Pulmonary artery endothelial cell (primary cell): ENCODE measurements at regions not wholly inside any gene's neighbourhood (a gene's known extent, or its start where the extent isn't known, plus 50 kb on each side); places are given as distances from the start of the nearest gene placed in this dataset.
"Not testable (repeated sequence)": the region's sequence is repeated elsewhere in the genome, so short reads cannot be mapped to it uniquely, and the experiment has no call there.

Source experiments
- DNase-seq: peaks from one replicate; pipeline ENCODE4 v3.0.0-alpha.2; 2011; ENCODE audit warnings: low read depth, low spot score

DNA sequence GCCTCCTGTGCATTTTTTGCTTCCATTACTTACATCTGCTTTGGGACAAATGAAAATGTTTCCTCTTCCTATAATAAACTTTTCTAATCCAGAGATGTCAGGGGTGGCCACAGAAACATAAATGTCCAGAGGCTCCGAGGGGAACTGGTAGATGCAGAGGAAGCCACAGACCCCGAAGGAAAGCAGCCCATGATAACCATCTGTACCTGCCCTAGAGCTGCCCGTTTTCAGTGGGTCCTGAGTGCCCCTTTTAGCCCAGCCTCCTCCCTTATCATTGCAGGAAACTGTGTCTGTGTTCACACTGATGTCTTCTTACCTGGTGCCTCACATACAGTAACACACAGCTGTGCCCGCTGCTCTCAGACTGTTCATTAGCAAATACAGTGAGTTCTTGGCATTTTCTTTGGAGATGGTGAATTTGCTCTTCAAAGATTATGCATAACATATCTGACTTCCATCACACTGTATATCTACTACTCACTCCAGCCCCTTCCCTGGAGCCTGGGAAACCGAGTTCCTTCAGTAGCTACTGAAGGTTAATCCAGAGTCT lies 817.8 kb downstream of the TMEM121 start:
- DNase-seq, result not testable (repeated sequence)

DNA sequence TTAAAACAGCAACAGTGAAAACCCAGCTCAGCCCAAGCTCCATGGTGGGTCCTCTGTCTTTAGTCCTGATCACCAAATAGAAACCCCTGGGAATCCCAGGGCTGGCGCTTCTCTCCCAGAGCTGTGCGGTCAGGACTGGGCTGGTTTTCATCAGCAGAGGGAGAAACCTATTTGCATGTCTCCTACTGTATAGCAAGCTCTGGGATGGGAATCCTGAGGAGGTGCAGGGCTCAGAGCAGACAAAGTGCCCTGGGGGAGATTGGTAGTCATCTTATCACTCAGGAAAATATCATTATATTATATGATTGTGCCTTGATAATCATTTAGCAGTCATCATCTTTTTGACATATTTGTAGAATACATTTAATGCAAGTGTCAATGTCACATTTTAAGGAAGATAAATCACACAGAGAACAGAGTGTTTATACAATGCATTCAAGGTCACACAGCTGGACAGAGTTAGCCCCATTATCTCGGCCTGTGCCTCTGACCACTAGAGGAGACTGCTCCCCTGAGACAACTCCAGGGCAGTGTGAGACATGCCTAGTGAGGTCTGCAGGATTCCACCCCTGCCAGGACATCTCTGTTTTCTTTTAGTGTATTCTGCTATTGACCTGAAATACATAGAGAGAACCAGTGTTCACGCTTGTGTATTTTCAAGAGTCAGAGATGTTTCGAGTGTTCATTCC lies 818.6 kb downstream of the TMEM121 start:
- DNase-seq, result not testable (repeated sequence)

DNA sequence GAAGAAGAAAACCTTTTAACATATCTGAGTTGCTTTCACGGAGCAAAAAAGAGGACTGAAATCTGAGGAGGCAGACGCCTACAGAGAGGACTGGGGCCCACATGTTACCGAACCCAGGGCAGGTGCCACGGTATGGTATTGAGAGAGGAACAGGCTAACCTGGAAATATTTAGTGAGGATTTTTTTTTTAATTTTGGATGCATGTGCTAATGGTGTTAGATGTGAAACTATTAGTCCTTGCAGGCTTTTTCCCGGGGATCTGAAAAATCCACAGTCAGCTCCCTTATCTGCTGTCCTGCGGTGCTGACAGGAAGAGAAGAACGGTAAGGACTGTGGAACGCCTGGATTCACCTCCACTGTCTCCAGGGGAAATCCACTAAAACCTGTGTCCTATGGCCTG lies 819.7 kb downstream of the TMEM121 start:
- DNase-seq, result no peak

DNA sequence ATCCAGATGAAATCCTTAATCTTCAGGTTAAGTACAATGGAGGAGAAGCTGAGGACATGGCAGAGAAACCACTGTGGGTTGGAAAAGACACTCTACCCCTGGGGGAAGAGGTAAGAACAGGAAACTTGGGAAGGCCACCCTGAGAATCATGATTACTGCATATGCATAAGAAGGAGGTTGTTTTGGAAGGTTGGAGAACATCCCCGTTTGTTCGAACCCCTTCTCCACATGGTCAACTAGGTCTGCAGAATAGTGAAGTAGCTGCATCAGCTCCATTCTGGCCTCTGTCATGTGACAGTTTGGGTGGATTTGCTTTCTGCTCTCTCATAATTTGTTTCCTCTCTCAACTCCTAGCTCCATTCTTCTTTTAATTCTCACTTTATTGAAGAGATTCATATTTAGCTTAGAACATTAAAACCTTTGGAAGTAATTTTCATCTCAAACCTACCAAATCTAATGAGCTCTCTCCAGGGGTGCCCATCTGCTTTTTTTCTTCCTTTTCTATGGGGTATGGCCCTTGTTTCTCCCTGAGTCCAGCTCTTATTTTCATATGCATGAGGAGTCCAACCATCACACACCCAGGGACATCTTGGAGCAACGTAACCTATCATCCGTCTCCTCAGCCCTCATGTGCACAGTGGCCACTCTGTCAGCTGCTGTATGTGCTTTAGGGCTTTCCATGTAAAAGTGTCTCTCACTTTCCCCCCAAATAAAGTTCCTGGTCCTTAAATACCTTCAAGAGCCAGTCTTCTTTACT lies 820.3 kb downstream of the TMEM121 start:
- no peak for DNase-seq

DNA sequence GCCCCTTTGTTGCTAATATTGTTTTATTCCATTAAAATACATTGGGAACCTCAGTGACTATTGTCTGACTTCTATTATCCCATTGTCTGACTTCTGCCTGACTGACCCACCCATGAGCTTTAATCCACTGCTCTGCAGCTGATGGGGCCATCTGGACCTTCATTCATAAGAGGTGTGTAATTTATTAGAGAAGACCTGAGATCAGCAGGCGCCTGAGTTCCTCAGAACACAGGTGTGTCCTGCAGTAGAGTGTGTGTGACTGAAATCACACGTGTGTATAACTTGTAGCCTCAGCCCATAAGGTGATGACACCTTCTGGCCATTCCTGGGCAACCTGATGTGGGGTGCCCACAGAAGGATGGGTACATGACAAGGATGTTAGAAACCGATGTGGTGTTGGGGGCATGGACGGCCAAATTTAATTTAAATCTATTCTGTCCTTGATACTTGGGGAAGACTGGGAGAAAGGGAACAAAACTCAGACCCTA lies 821.0 kb downstream of the TMEM121 start:
- no peak for DNase-seq

DNA sequence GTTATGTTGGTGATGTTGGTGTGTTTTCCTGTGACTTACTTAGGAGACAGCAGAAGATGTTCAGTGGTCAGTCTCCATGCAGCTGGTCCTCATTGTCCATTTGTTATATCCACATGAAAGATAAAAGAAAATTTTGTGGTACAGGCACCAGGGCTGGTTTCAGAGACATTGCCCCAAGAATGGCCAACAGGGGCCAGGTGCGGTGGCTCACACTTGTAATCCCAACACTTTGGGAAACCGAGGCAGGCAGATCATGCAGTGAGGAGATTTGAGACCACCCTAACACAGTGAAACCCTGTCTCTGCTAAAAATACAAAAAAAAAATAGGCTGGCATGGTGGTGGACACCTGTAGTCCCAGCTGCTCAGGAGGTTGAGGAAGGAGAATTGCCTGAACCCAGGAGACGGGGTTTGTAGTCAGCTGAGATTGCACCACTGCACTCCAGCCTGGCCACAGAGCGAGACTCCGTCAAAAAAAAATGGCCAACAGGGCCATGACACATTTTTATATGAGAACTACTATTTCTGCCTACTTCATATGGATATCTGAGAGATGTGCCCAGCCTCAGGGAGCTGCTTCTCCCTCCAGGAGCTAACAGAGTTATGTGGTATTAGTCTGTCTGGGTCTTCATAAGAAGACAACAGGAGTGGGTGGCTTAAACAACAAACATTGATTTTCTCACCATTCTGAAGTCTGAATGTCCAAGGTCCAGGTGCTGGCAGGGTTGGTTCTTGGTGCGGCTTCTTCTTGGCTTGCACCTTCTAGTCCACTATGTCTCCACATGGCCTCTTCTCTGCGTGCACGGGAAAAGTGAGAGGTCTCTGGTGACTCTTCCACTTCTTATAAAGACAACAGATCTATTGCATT lies 821.7 kb downstream of the TMEM121 start:
- no peak for DNase-seq

DNA sequence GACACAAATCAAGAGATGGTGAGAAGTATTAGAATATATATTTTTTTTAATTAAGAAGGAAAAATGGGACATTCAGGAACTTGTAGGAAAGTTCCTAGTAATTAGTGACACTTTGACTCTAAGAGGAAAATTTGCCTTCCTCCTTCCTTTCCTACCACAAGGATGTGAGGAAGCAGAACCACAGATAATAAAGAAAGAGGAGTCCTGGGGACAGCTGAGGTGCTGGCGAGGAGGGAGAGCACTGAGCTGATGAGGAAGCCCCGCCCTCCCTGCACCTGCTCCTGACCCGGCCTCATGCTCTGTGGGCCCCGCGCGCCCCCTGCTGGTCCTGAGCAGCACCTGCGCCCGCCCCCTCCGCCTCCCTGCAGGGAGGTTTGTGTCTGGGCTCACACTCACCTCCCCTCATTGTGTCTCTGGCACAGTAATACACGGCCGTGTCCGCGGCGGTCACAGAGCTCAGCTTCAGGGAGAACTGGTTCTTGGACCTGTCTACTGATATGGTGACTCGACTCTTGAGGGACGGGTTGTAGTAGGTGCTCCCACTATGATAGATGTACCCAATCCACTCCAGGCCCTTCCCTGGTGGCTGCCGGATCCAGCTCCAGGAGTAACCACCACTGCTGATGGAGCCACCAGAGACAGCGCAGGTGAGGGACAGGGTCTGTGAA lies 822.6 kb downstream of the TMEM121 start:
- not testable (repeated sequence) for DNase-seq

DNA sequence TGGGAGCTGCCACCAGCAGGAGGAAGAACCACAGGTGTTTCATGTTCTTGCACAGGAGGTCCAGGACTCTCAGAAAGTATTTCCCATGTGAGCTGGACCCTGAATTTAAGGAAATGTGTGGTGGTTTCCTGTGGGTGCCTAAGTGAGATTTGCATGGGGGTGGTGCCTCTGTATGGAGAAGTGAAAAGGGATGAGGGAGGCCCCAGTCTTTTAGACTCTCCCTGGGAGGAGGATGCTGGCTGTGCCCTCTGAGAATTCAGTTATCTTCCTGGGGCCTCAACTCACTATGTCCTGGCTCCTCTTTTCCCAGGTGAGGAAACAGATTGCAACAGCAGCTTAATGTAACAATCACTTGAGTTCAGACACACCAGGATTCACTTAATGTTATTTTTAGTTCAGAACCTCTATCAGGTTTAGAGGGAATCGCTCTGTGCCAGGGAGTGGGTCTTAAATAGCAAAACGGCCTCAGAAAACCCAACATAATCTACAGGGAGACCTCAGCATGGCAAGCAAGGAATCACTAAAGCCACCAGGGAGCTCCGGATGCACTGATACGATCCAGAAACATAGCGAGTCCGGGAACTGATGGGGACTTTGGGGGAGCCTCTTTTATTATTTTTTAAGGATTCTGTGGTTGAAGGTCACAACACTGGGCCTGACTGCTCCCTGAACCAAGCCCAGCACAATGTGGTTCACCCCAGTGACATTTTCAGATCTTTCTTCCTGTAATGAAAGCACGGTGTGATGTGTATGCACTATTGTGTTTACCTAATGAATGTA lies 823.5 kb downstream of the TMEM121 start:
- DNase-seq, result not testable (repeated sequence)

DNA sequence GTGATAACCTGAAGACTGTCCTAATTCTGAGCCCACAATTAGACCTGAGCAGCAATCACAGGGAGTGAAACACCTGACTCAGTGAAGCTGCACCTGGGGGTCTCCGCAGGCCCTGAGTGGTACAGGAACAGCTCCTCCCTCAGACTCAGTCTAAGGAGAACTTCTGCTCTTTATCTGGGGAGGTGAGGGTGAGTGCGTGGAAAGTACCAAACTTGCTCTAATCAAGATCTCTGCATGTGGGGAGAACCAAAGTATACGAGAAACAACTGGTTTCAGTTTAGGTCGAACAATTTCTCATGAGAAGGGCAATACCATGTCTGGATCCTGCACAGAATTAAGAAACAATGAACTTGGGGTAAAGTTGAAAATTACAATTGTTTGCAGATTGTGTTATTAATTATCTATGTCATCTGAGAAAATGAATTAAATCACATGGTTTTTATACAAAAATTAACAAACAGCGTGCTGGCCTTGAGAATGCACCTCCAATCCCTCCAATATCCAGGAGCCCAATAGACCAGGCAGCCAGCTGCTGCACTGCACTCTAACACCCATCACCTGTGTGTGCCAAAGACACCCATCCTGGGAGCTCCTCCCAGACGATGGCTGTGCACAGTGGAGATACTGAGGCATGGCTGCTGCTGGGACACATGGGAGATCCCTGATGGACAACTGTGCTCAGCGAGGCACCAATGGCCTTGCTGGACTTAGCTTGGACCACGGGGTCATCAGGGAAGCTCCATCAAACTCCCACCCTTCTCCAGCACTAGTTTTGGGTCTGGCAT lies 828.8 kb downstream of the TMEM121 start:
- not testable (repeated sequence) for DNase-seq

DNA sequence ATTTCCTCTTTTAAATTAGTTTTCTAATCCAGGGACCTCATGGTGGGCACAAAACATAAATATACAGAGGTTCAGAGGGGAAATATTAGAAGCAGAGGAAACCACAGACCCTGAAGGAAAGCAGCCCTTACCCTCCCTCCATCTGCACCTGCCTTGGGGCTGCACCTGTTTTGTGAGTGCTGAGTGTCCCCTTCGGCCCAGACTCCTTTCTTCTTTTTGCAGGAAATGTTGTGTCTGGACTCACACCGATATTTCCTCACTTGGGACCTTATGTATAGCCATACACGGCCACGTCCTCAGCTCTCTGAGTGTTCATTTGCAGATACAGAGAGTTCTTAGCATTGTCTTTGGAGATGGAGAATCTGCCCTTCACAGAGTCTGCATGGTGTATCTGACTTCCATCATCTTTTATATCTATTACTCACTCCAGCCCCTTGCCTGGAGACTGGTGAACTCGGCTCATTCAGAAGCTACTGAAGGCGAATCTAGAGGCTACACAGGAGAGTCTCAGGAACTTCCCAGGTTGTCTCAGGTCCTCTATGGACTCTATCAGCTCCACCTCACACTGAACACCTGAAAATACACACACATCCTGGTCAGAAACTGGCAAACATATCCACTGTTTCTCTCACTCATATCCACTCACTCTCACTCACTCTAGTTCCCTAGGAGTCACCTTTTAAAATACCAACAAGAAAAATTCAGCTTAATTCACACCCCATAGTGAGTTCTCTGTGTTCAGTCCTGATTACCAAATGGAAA lies 829.7 kb downstream of the TMEM121 start:
- not testable (repeated sequence) for DNase-seq

DNA sequence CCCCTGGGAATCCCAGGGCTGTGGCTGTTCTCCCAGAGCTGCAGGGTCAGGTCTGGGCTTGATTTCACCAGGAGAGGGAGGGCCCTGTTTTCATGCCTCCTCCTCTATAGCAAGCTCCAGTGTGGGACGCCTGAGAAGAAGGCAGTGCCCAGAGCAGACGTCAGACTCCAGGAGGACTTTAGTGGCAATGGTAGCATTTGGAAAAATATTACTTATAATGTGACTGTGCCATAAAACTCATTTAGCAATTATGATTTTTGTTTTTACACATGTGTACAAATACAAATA lies 830.2 kb downstream of the TMEM121 start:
- DNase-seq, result not testable (repeated sequence)

DNA sequence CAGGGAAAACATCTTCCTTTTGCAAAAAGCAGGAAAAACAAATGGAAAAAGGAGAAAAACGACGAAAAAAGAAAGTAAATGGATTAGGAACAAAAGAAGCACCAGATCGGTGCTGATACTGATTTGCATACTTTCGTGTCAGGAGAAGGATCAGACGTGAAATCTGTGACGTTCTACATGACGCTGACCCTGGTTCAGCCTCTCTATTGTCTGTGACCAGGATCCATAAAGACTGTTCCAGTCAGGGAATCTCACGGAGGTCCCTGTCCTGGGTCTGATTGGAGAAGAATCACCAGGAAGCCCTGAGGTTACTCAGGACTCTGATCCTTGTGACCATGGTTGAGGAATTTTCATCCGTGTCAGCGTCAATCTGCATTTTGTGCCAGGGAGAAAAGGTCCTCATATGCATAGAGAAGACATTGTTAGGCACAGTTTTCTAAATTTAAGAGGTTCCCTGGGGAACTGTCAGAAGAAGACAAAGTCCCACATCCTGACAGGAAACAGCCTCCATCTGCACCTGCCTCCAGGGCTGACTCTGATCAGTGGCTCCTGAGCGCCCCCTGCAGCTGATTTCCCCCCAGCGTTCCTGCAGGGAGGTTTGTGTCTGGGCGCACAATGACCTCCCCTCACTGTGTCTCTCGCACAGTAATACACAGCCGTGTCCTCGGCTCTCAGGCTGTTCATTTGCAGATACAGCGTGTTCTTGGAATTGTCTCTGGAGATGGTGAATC lies 832.9 kb downstream of the TMEM121 start:
- not testable (repeated sequence) for DNase-seq

DNA sequence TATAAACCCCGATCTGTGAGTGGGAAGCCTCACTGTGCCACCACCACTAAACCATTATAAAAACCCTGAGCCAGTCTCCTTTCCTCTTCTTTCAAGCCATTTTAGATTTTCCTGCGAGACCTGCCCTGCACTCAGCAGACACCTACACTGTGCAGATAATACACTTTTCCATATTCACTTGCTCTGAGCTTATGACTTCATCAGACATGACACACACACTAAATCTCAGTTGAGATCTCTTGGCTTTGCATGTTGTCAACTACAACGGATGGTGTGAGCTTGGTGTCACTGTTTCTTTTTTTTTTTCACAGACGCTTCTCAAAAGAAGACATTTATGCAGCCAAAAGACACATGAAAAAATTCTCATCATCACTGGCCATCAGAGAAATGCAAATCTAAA lies 839.0 kb downstream of the TMEM121 start:
- DNase-seq, result not testable (repeated sequence)

DNA sequence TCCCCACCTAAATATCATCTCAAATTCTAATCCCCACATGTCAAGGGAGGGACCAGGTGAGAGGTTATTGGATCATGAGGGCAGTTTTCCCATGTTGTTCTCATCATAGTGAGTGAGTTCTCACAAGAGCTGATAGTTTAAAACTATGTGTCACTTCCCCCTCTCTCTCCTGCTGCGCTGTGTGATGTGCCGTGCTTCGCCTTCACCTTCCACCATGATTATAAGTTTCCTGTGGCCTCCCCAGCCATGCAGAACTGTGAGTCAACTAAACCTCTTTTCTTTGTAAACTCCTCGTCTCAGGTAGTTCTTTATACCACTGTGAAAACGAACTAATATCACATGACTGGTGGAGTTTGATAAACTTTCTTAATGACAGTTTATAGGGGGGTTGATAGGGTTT lies 839.5 kb downstream of the TMEM121 start:
- DNase-seq, result not testable (repeated sequence)

DNA sequence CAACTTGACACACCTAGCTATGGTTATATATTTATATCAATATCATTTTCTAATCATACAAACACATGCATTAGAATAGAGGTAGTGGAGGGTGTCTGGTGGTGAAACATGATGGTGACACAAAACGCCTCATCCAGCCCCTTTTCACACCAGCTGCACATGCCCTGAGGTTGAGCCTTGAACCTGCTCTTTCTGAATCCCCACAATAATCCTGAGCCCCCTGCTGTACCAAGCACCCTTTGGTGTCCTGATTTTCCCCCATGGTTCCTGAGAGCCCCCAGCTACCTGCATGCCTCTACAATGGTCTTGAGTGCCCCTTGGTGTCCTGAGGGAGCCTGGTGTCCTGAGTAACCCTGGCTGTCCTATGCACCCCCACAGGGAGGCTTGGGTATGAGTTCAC lies 840.6 kb downstream of the TMEM121 start:
- not testable (repeated sequence) for DNase-seq

DNA sequence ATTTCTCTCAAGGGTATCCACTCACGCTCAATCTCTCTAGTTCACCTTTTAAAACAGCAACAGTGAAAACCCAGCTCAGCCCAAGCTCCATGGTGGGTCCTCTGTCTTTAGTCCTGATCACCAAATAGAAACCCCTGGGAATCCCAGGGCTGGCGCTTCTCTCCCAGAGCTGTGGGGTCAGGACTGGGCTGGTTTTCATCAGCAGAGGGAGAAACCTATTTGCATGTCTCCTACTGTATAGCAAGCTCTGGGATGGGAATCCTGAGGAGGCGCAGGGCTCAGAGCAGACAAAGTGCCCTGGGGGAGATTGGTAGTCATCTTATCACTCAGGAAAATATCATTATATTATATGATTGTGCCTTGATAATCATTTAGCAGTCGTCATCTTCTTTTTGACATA lies 843.1 kb downstream of the TMEM121 start:
- not testable (repeated sequence) for DNase-seq

DNA sequence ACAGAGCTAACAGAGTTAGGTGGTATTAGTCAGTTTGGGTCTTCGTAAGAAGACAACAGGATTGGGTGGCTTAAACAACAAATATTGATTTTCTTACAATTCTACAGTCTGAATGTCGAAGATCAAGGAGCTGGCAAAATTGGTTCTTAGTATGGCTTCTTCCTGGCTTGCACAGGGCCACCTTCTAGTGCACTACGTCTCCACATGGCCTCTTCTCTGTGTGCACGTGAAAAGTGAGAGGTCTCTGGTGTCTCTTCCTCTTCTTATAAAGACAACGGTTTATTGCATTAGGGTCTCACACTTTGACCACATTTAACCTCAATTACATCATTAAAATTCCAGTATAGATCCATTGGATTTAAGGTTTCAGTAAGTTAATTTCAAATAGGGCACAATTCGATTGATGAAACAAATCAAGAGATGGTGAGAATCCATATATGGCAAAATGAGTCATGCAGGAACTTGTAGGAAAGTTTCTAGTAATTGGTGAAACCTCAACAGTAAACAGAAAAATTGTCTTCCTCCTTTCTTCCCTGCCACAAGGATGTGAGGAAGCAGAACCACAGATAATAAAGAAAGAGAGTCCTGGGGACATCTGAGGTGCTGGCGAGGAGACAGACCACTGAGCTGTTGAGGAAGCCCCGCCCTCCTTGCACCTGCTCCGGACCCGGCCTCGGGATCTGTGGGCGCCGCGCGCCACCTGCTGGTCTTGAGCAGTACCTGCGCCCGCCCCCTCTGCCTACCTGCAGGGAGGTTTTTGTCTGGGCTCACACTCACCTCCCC lies 846.7 kb downstream of the TMEM121 start:
- DNase-seq, result no peak
